ENCODE measurements at regions not wholly inside any gene's neighbourhood (a gene's known extent, or its start where the extent isn't known, plus 50 kb on each side); places are given as distances from the start of the nearest gene placed in this dataset.

- Mint-ChIP-seq H3K27me3 (ENCODE audit: insufficient read depth, unreplicated experiment) (peaks cover 3% of the 10 kb centered on the region), H3K36me3 (ENCODE audit: insufficient read depth, unreplicated experiment) (no peaks in the 10 kb centered on the region), H3K4me3 (ENCODE audit: unreplicated experiment) (no peak overlapping the region), H3K4me1 (ENCODE audit: low read depth, unreplicated experiment) (no peaks in the 10 kb centered on the region), H3K27ac (ENCODE audit: unreplicated experiment) (no peak overlapping the region), H3K9me3 (ENCODE audit: unreplicated experiment) (no peaks in the 10 kb centered on the region)
- intact Hi-C loops (cut with micrococcal nuclease; ENCODE audit: unreplicated experiment): no loop called here
- Histone ChIP-seq H3K9me3 (no peaks in the 10 kb centered on the region), H3K27me3 (replicated peaks; ENCODE audit: control insufficient read depth, insufficient read depth, low read length) (no peaks in the 10 kb centered on the region), H3K36me3 (ENCODE audit: control insufficient read depth, insufficient read depth, low read length) (no peaks in the 10 kb centered on the region), H3K4me1 (peaks cover 5% of the 10 kb centered on the region; the same call in 1 of the 2 replicates), H3K4me3 (ENCODE audit: low read depth, low read length) (no peak overlapping the region)
- CTCF ChIA-PET: interaction anchor here (3.9 kb wide), 1 partner anchor 127 kb away, joined by 31 read pairs; no protein-coding TSS in a partner anchor
- no TSS peak for BruUV-seq (replicated peaks)
- no peak for TF ChIP-seq CTCF (IDR thresholded peaks at IDR 0.05; ENCODE audit: insufficient read depth in 1 of 2, low read depth in 1 of 2, low read length in 1 of 2, severe bottlenecking in 1 of 2, unreplicated experiment in 1 of 2)
- no peak for DNase-seq
- POLR2A ChIA-PET: no interaction called here
Measured at GRCh38 chr11:57121996-57122395, 59.8 kb upstream of the LRRC55 start.

GRCh38 chr11:57123590-57123989, 58.2 kb upstream of the LRRC55 start:
- peaks cover 5% of the 10 kb centered on the region; the same call in 1 of the 2 replicates for H3K4me1 ChIP-seq
- H3K27me3 ChIP-seq (replicated peaks; ENCODE audit: control insufficient read depth, insufficient read depth, low read length): 0 out of 2 replicates have a peak, but pooled peaks cover 2% of the 10 kb centered on the region
- no peaks in the 10 kb centered on the region for H3K4me1 Mint-ChIP-seq (ENCODE audit: low read depth, unreplicated experiment)

GRCh38 chr11:57124505-57124904, 57.2 kb upstream of the LRRC55 start:
- Mint-ChIP-seq H3K9me3 (ENCODE audit: unreplicated experiment) (no peaks in the 10 kb centered on the region), H3K4me1 (ENCODE audit: low read depth, unreplicated experiment) (no peaks in the 10 kb centered on the region), H3K36me3 (ENCODE audit: insufficient read depth, unreplicated experiment) (no peaks in the 10 kb centered on the region), H3K4me3 (ENCODE audit: unreplicated experiment) (no peak overlapping the region), H3K27me3 (ENCODE audit: insufficient read depth, unreplicated experiment) (peaks cover 16% of the 10 kb centered on the region), H3K27ac (ENCODE audit: unreplicated experiment) (no peak overlapping the region)
- DNase-seq: no peak
- POLR2A ChIA-PET: no interaction called here
- no peak overlapping the region for H3K4me3 ChIP-seq (ENCODE audit: low read depth, low read length)
- intact Hi-C loops (cut with micrococcal nuclease; ENCODE audit: unreplicated experiment): no loop called here
- 0 out of 2 replicates have a peak, but pooled peaks cover 2% of the 10 kb centered on the region for H3K27me3 ChIP-seq (replicated peaks; ENCODE audit: control insufficient read depth, insufficient read depth, low read length)
- BruUV-seq (replicated peaks): no TSS peak
- no peaks in the 10 kb centered on the region for H3K36me3 ChIP-seq (ENCODE audit: control insufficient read depth, insufficient read depth, low read length)
- no peaks in the 10 kb centered on the region for H3K9me3 ChIP-seq
- no peak for TF ChIP-seq CTCF (IDR thresholded peaks at IDR 0.05; ENCODE audit: insufficient read depth in 1 of 2, low read depth in 1 of 2, low read length in 1 of 2, severe bottlenecking in 1 of 2, unreplicated experiment in 1 of 2)
- CTCF ChIA-PET: interaction anchor here (0.9 kb wide), 1 partner anchor 125 kb away, joined by 3 read pairs; no protein-coding TSS in a partner anchor
- H3K4me1 ChIP-seq: peaks cover 5% of the 10 kb centered on the region; the same call in 1 of the 2 replicates

More at GRCh38 chr11:57123590-57123989, 58.2 kb upstream of the LRRC55 start:
- ChIA-PET POLR2A (no interaction called here), CTCF (no interaction called here)
- no TSS peak for BruUV-seq (replicated peaks)
- Histone ChIP-seq H3K36me3 (ENCODE audit: control insufficient read depth, insufficient read depth, low read length) (no peaks in the 10 kb centered on the region), H3K9me3 (no peaks in the 10 kb centered on the region), H3K4me3 (ENCODE audit: low read depth, low read length) (no peak overlapping the region)
- Mint-ChIP-seq H3K27me3 (ENCODE audit: insufficient read depth, unreplicated experiment) (peaks cover 16% of the 10 kb centered on the region), H3K27ac (ENCODE audit: unreplicated experiment) (no peak overlapping the region), H3K4me3 (ENCODE audit: unreplicated experiment) (no peak overlapping the region), H3K9me3 (ENCODE audit: unreplicated experiment) (no peaks in the 10 kb centered on the region), H3K36me3 (ENCODE audit: insufficient read depth, unreplicated experiment) (no peaks in the 10 kb centered on the region)
- no peak for TF ChIP-seq CTCF (IDR thresholded peaks at IDR 0.05; ENCODE audit: insufficient read depth in 1 of 2, low read depth in 1 of 2, low read length in 1 of 2, severe bottlenecking in 1 of 2, unreplicated experiment in 1 of 2)
- no peak for DNase-seq
- intact Hi-C loops (cut with micrococcal nuclease; ENCODE audit: unreplicated experiment): no loop called here

All from Caco-2 (cell line).